ENCODE measurements at regions not wholly inside any gene's neighbourhood (a gene's known extent, or its start where the extent isn't known, plus 50 kb on each side); places are given as distances from the start of the nearest gene placed in this dataset.

- no peak for TF ChIP-seq POLR2A (IDR thresholded peaks at IDR 0.05)
- no peak for TF ChIP-seq CTCF (IDR thresholded peaks at IDR 0.05)
These were observed 276.4 kb upstream of the CXCR4 start for GRCh38 chr2:136394136-136395060.

Measured in breast epithelium (tissue), 3 donors.